H1 (cell line): ENCODE measurements at regions not wholly inside any gene's neighbourhood (a gene's known extent, or its start where the extent isn't known, plus 50 kb on each side); places are given as distances from the start of the nearest gene placed in this dataset.

Experiments
- CTCF ChIA-PET: fragments of 300-600 bp; sonication (Branson Sonifier 250); formaldehyde crosslinking; loops from one replicate; lab custom pipeline; 2021; ENCODE audit not compliant: partially characterized antibody; lab: Charles Lee
- POLR2A ChIA-PET: fragments of 300-600 bp; sonication (Branson Sonifier 250); formaldehyde crosslinking; loops from one replicate; lab custom pipeline; 2021; ENCODE audit warnings: inconsistent platforms; ENCODE audit not compliant: partially characterized antibody; lab: Charles Lee
- DNase-seq, 2 experiments: peaks; one replicate each; pipeline versions ENCODE4 v3.0.0 to v3.0.0-alpha.2; 2010 to 2022; ENCODE audit warnings: low spot score in 2 of 2, low read depth in 1 of 2, mixed read lengths in 1 of 2
- FAIRE-seq: peaks from 2 replicates; lab custom pipeline; 2011; peaks lifted over from hg19 to GRCh38; lab: Jason Lieb, UNC
- H2AFZ ChIP-seq: 2 replicates; pipeline ENCODE4 v1.8.1; 2012; ENCODE audit warnings: low read length, inconsistent platforms
- H2AK5ac ChIP-seq: 2 replicates; pipeline ENCODE4 v1.6.1; 2013; ENCODE audit warnings: low read depth, low read length
- H2BK120ac ChIP-seq: replicated peaks from 2 replicates; pipeline ENCODE3; 2013; ENCODE audit warnings: low read depth, low read length, inconsistent platforms
- H2BK12ac ChIP-seq: 2 replicates; pipeline ENCODE4 v1.6.1; 2013; ENCODE audit warnings: low read depth, low read length
- H2BK15ac ChIP-seq: 2 replicates; pipeline ENCODE4 v1.6.1; 2013; ENCODE audit warnings: low read length
- H2BK20ac ChIP-seq: 2 replicates; pipeline ENCODE4 v1.6.1; 2013; ENCODE audit warnings: low read length
- H2BK5ac ChIP-seq: 2 replicates; pipeline ENCODE4 v1.6.1; 2013; ENCODE audit warnings: low read depth, low read length
- H3K14ac ChIP-seq: 2 replicates; pipeline ENCODE4 v1.6.1; 2013; ENCODE audit warnings: inconsistent platforms; ENCODE audit not compliant: insufficient read length
- H3K18ac ChIP-seq: 2 replicates; pipeline ENCODE4 v1.6.1; 2013; ENCODE audit warnings: low read length; ENCODE audit errors: extremely low read depth
- H3K23ac ChIP-seq: 2 replicates; pipeline ENCODE4 v1.6.1; 2013; ENCODE audit warnings: inconsistent platforms; ENCODE audit not compliant: insufficient read length
- H3K23me2 ChIP-seq: 2 replicates; pipeline ENCODE4 v1.6.1; 2013; ENCODE audit warnings: low read depth, low read length
- H3K27ac ChIP-seq: 2 replicates; pipeline ENCODE4 v1.6.1; 2011; ENCODE audit warnings: low read depth, low read length, inconsistent platforms
- H3K27me3 ChIP-seq, 4 experiments: replicated peaks in 1 of 4; 1 replicate in 1 of 4; 2 replicates in 3 of 4; pipeline versions ENCODE4 v1.6.1 to v1.8.1; 2011 to 2013; ENCODE audit warnings: low read length in 3 of 4, mild to moderate bottlenecking in 3 of 4, inconsistent platforms in 2 of 4, mixed read lengths in 2 of 4, moderate library complexity in 1 of 4; ENCODE audit not compliant: control insufficient read depth in 3 of 4, insufficient read depth in 3 of 4; ENCODE audit errors: extremely low read depth in 1 of 4
- H3K36me3 ChIP-seq, 4 experiments: 2 replicates each; pipeline versions ENCODE4 v1.6.1 to v1.8.1; 2011 to 2013; ENCODE audit warnings: mild to moderate bottlenecking in 4 of 4, low read length in 3 of 4, moderate library complexity in 2 of 4, control low read depth in 1 of 4, inconsistent platforms in 1 of 4; ENCODE audit not compliant: insufficient read depth in 4 of 4, control insufficient read depth in 2 of 4
- H3K4ac ChIP-seq: replicated peaks from 2 replicates; pipeline ENCODE3; 2013; ENCODE audit warnings: low read length, low read depth, mixed read lengths, inconsistent platforms; ENCODE audit not compliant: insufficient read length
- H3K4me1 ChIP-seq, 4 experiments: replicated peaks in 1 of 4; 1 replicate in 1 of 4; 2 replicates in 3 of 4; pipeline versions ENCODE4 v1.6.1 to v1.8.1; 2011 to 2013; ENCODE audit warnings: low read length in 3 of 4, inconsistent platforms in 2 of 4, mixed read lengths in 1 of 4; ENCODE audit not compliant: insufficient read depth in 4 of 4, control insufficient read depth in 3 of 4
- H3K4me2 ChIP-seq, 2 experiments: 2 replicates each; pipeline versions ENCODE4 v1.6.1 to v1.8.1; 2011 to 2013; ENCODE audit warnings: low read depth in 2 of 2, low read length in 2 of 2, control low read depth in 1 of 2, inconsistent platforms in 1 of 2, mild to moderate bottlenecking in 1 of 2; ENCODE audit not compliant: insufficient read depth in 1 of 2
- H3K4me3 ChIP-seq, 4 experiments: fragments of 200-600, 300-600 bp in 1 of 4; sonication (generic), shearing (Covaris generic), sonication (Bioruptor Twin) in 1 of 4; 2 replicates each; pipeline versions ENCODE4 v1.5.1 to v1.8.1; 2011 to 2016; ENCODE audit warnings: low read length in 4 of 4, low read depth in 3 of 4, control low read depth in 2 of 4, inconsistent platforms in 2 of 4, mild to moderate bottlenecking in 2 of 4, mixed read lengths in 1 of 4, moderate library complexity in 1 of 4; ENCODE audit not compliant: insufficient read depth in 2 of 4; ENCODE audit errors: extremely low read depth in 1 of 4
- H3K56ac ChIP-seq: replicated peaks from 2 replicates; pipeline ENCODE3; 2013; ENCODE audit warnings: low read depth, mild to moderate bottlenecking, mixed read lengths, low read length, inconsistent platforms; ENCODE audit not compliant: insufficient read length
- H3K79me1 ChIP-seq: 2 replicates; pipeline ENCODE4 v1.6.1; 2013; ENCODE audit warnings: low read depth, low read length, control low read depth
- H3K79me2 ChIP-seq, 2 experiments: 2 replicates each; pipeline versions ENCODE4 v1.6.1 to v1.8.1; 2012 to 2013; ENCODE audit warnings: low read length in 2 of 2, mild to moderate bottlenecking in 2 of 2, inconsistent platforms in 1 of 2; ENCODE audit not compliant: insufficient read depth in 2 of 2, control insufficient read depth in 1 of 2
- H3K9ac ChIP-seq, 4 experiments: replicated peaks in 1 of 4; 1 replicate in 1 of 4; 2 replicates in 3 of 4; pipeline versions ENCODE4 v1.6.1 to v1.8.1; 2011 to 2013; ENCODE audit warnings: low read depth in 3 of 4, low read length in 3 of 4, control low read depth in 2 of 4, mild to moderate bottlenecking in 2 of 4, moderate library complexity in 2 of 4, inconsistent platforms in 1 of 4; ENCODE audit errors: extremely low read depth in 1 of 4
- H3K9me3 ChIP-seq, 2 experiments: 2 replicates each; pipeline versions ENCODE4 v1.6.1 to v1.8.1; 2012 to 2013; ENCODE audit warnings: mild to moderate bottlenecking in 2 of 2, moderate library complexity in 2 of 2, control low read depth in 1 of 2, inconsistent platforms in 1 of 2, low read depth in 1 of 2, low read length in 1 of 2, mixed read lengths in 1 of 2; ENCODE audit not compliant: insufficient read depth in 2 of 2
- H4K20me1 ChIP-seq, 2 experiments: replicated peaks in 1 of 2; 2 replicates each; pipeline versions ENCODE3 to v1.8.1; 2011 to 2013; ENCODE audit warnings: inconsistent platforms in 2 of 2, low read length in 2 of 2, mild to moderate bottlenecking in 1 of 2; ENCODE audit not compliant: insufficient read depth in 2 of 2, control insufficient read depth in 1 of 2
- H4K5ac ChIP-seq: 2 replicates; pipeline ENCODE4 v1.6.1; 2013; ENCODE audit warnings: low read length, low read depth, mixed read lengths, inconsistent platforms; ENCODE audit not compliant: insufficient read length
- H4K8ac ChIP-seq: 2 replicates; pipeline ENCODE4 v1.8.0; 2013; ENCODE audit warnings: mild to moderate bottlenecking, moderate library complexity, low read length, inconsistent platforms; ENCODE audit not compliant: insufficient read depth; ENCODE audit errors: extremely low read depth
- H4K91ac ChIP-seq: replicated peaks from 2 replicates; pipeline ENCODE3; 2013; ENCODE audit warnings: low read length, mixed read lengths, inconsistent platforms; ENCODE audit not compliant: insufficient read length
- CTBP2 ChIP-seq: IDR thresholded peaks from 2 replicates; pipeline ENCODE4 v1.7.0; 2011; ENCODE audit warnings: borderline replicate concordance, mild to moderate bottlenecking, moderate library complexity, mixed read lengths, low read length; ENCODE audit not compliant: insufficient read depth, insufficient read length
- TBP ChIP-seq: IDR thresholded peaks from 2 replicates; pipeline ENCODE4 v1.6.1; 2011; ENCODE audit warnings: low read depth, low read length, improper control_type of control experiment
- ZNF274 ChIP-seq: IDR thresholded peaks from 2 replicates; pipeline ENCODE4 v1.7.0; 2012; ENCODE audit warnings: low read length, borderline replicate concordance; ENCODE audit errors: extremely low read depth
- WGBS, 2 experiments: shearing (Covaris generic) in 1 of 2; methylation state at CpG; one replicate each; pipeline versions ENCODE4 v1.1.6 to v1.1.7; 2013 to 2015; ENCODE audit warnings: low lambda C conversion rate in 2 of 2, mixed read lengths in 2 of 2, inconsistent platforms in 1 of 2, low coverage in 1 of 2, missing lambda C conversion rate in 1 of 2; ENCODE audit not compliant: insufficient replicate concordance in 2 of 2, insufficient coverage in 1 of 2, insufficient read length in 1 of 2; ENCODE audit errors: extremely low coverage in 1 of 2, missing lambda C conversion rate in 1 of 2; 5-methylcytosine and 5-hydroxymethylcytosine counted together
- TF ChIP-seq, protein P1 (sequence below): IDR thresholded peaks from 2 replicates; pipeline ENCODE4 v1.6.1; 2011; ENCODE audit warnings: low read length, improper control_type of control experiment

DNA sequence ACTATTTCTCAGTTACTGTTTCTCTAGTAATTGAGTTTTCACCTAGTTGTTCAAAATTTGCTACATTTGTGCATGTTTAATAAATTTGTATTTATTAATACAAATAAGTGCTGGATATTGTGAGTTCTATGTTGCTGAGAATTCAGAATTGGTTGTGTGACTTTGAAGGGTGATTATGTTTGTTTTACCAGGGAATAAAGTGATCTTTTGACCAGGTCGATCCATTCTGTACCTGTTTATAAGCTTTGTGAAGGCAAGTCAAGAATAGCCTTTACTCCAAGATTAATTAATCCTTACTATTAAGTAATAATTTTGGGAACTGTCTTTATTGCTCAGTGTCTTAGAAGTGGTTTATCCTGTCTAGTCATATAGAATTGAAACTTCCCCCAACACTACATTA, 230.0 kb upstream of the GYPC start:
- Histone ChIP-seq H4K8ac (no peak overlapping the region), H3K27ac (no peak overlapping the region), H3K23me2 (no peaks in the 10 kb centered on the region), H3K14ac (no peak overlapping the region), H2BK120ac (no peak overlapping the region), H3K4ac (no peak overlapping the region), H3K79me2 (no peaks in the 10 kb centered on the region), H3K4me3 (no peak overlapping the region), H3K56ac (no peak overlapping the region), H2AK5ac (no peak overlapping the region), H4K20me1 (no peaks in the 10 kb centered on the region), H3K18ac (no peak overlapping the region), H3K23ac (no peak overlapping the region), H2BK5ac (no peak overlapping the region), H3K27me3 (no peaks in the 10 kb centered on the region), H4K5ac (no peak overlapping the region), H2AFZ (no peak overlapping the region), H4K91ac (no peak overlapping the region), H3K4me1 (no peaks in the 10 kb centered on the region), H3K9me3 (0 out of 4 replicates have a peak, but pooled peaks cover 0 to 3% of the 10 kb centered on the region in 2 experiments), H3K4me2 (no peak overlapping the region), H3K9ac (no peak overlapping the region), H3K36me3 (no peaks in the 10 kb centered on the region), H3K79me1 (no peaks in the 10 kb centered on the region), H2BK15ac (no peak overlapping the region), H2BK12ac (no peak overlapping the region), H2BK20ac (no peak overlapping the region)
- DNase-seq (no peak), FAIRE-seq (no peak)
- ChIA-PET CTCF (interaction anchor here (0.8 to 1.1 kb wide), 2 partner anchors 9 to 58 kb away, joined by 3 read pairs; no protein-coding TSS in a partner anchor), POLR2A (no interaction called here)
- 100% methylated on average over 1 of the region's 1 CpG; no CpG with 5 or more reads in 1 of the 2 experiments for WGBS, 2 experiments
- TF ChIP-seq, protein P1, sequence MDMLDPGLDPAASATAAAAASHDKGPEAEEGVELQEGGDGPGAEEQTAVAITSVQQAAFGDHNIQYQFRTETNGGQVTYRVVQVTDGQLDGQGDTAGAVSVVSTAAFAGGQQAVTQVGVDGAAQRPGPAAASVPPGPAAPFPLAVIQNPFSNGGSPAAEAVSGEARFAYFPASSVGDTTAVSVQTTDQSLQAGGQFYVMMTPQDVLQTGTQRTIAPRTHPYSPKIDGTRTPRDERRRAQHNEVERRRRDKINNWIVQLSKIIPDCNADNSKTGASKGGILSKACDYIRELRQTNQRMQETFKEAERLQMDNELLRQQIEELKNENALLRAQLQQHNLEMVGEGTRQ, result no peak
- TF ChIP-seq TBP, result no peak
- TF ChIP-seq CTBP2, result no peak
- TF ChIP-seq ZNF274, result no peak
